ENCODE measurements at regions not wholly inside any gene's neighbourhood (a gene's known extent, or its start where the extent isn't known, plus 50 kb on each side); places are given as distances from the start of the nearest gene placed in this dataset.

GRCh38 chr9:28528049-28528448, 954.8 kb upstream of the C9orf72 start:
- H3K4me1 Mint-ChIP-seq, result no peaks in the 10 kb centered on the region
- no peaks in the 10 kb centered on the region for H3K36me3 Mint-ChIP-seq
- ATAC-seq, result no peak
- no peaks in the 10 kb centered on the region for H3K27me3 Mint-ChIP-seq
- DNase-seq, result no peak
- CTCF ChIA-PET, result no interaction called here
- no peak overlapping the region for H3K4me3 Mint-ChIP-seq
- no peak overlapping the region for H3K27ac Mint-ChIP-seq
- peaks cover 2% of the 10 kb centered on the region for H3K9me3 Mint-ChIP-seq (ENCODE audit: low read depth)

GRCh38 chr9:28538132-28538531, 964.9 kb upstream of the C9orf72 start:
- ATAC-seq (no peak), DNase-seq (no peak)
- Mint-ChIP-seq H3K27ac (no peak overlapping the region), H3K4me1 (no peaks in the 10 kb centered on the region), H3K9me3 (ENCODE audit: low read depth) (peaks cover 6% of the 10 kb centered on the region), H3K4me3 (no peak overlapping the region), H3K36me3 (no peaks in the 10 kb centered on the region), H3K27me3 (no peaks in the 10 kb centered on the region)
- CTCF ChIA-PET, result no interaction called here

- DNase-seq (no peak), ATAC-seq (no peak)
- Mint-ChIP-seq H3K27ac (no peak overlapping the region), H3K36me3 (no peaks in the 10 kb centered on the region), H3K9me3 (ENCODE audit: low read depth) (peaks cover 6% of the 10 kb centered on the region), H3K4me3 (no peak overlapping the region), H3K27me3 (no peaks in the 10 kb centered on the region), H3K4me1 (no peaks in the 10 kb centered on the region)
- CTCF ChIA-PET, result no interaction called here
Measured at GRCh38 chr9:28539434-28540070, 966.3 kb upstream of the C9orf72 start.

GRCh38 chr9:28542928-28543327, 969.6 kb upstream of the C9orf72 start:
- Mint-ChIP-seq H3K4me1 (no peaks in the 10 kb centered on the region), H3K27me3 (no peaks in the 10 kb centered on the region), H3K27ac (no peak overlapping the region), H3K4me3 (no peak overlapping the region), H3K36me3 (no peaks in the 10 kb centered on the region), H3K9me3 (ENCODE audit: low read depth) (peaks cover 3% of the 10 kb centered on the region)
- CTCF ChIA-PET, result no interaction called here
- ATAC-seq (no peak), DNase-seq (no peak)

- Mint-ChIP-seq H3K4me3 (no peak overlapping the region), H3K4me1 (no peaks in the 10 kb centered on the region), H3K27me3 (no peaks in the 10 kb centered on the region), H3K36me3 (no peaks in the 10 kb centered on the region), H3K27ac (no peak overlapping the region), H3K9me3 (ENCODE audit: low read depth) (peaks cover 12% of the 10 kb centered on the region)
- CTCF ChIA-PET, result no interaction called here
- DNase-seq, result no peak
- ATAC-seq, result no peak
Measured at GRCh38 chr9:28547527-28547926, 974.2 kb upstream of the C9orf72 start.

GRCh38 chr9:28563291-28563934, 990.1 kb upstream of the C9orf72 start:
- H3K27ac Mint-ChIP-seq, result no peak overlapping the region
- H3K36me3 Mint-ChIP-seq, result no peaks in the 10 kb centered on the region
- no peak overlapping the region for H3K4me3 Mint-ChIP-seq
- no peak for DNase-seq
- no peaks in the 10 kb centered on the region for H3K9me3 Mint-ChIP-seq (ENCODE audit: low read depth)
- H3K4me1 Mint-ChIP-seq, result no peaks in the 10 kb centered on the region
- no peak for ATAC-seq
- CTCF ChIA-PET, result no interaction called here
- H3K27me3 Mint-ChIP-seq, result no peaks in the 10 kb centered on the region

GRCh38 chr9:28583832-28584231, 1010.6 kb upstream of the C9orf72 start:
- CTCF ChIA-PET, result no interaction called here
- Mint-ChIP-seq H3K36me3 (no peaks in the 10 kb centered on the region), H3K27me3 (no peaks in the 10 kb centered on the region), H3K9me3 (ENCODE audit: low read depth) (peaks cover 4% of the 10 kb centered on the region), H3K27ac (no peak overlapping the region), H3K4me3 (no peak overlapping the region), H3K4me1 (no peaks in the 10 kb centered on the region)
- ATAC-seq (no peak), DNase-seq (no peak)

GRCh38 chr9:28584542-28584941, 1011.3 kb upstream of the C9orf72 start:
- no peaks in the 10 kb centered on the region for H3K36me3 Mint-ChIP-seq

GRCh38 chr9:28587052-28587451, 1013.8 kb upstream of the C9orf72 start:
- CTCF ChIA-PET, result no interaction called here
- no peak for DNase-seq

More at GRCh38 chr9:28584542-28584941, 1011.3 kb upstream of the C9orf72 start:
- Mint-ChIP-seq H3K9me3 (ENCODE audit: low read depth) (peaks cover 4% of the 10 kb centered on the region), H3K27ac (no peak overlapping the region), H3K4me1 (no peaks in the 10 kb centered on the region), H3K27me3 (no peaks in the 10 kb centered on the region), H3K4me3 (no peak overlapping the region)
- DNase-seq (no peak), ATAC-seq (no peak)
- CTCF ChIA-PET, result no interaction called here

GRCh38 chr9:28598408-28598807, 1025.1 kb upstream of the C9orf72 start:
- no peak for ATAC-seq
- DNase-seq, result no peak
- Mint-ChIP-seq H3K4me3 (no peak overlapping the region), H3K27ac (no peak overlapping the region), H3K36me3 (no peaks in the 10 kb centered on the region), H3K4me1 (no peaks in the 10 kb centered on the region), H3K27me3 (no peaks in the 10 kb centered on the region), H3K9me3 (ENCODE audit: low read depth) (peaks cover 2% of the 10 kb centered on the region)
- CTCF ChIA-PET, result no interaction called here

More at GRCh38 chr9:28587052-28587451, 1013.8 kb upstream of the C9orf72 start:
- Mint-ChIP-seq H3K4me3 (no peak overlapping the region), H3K4me1 (no peaks in the 10 kb centered on the region), H3K27ac (no peak overlapping the region), H3K27me3 (no peaks in the 10 kb centered on the region), H3K9me3 (ENCODE audit: low read depth) (peaks cover 4% of the 10 kb centered on the region), H3K36me3 (no peaks in the 10 kb centered on the region)
- no peak for ATAC-seq

GRCh38 chr9:28600226-28600625, 1026.9 kb upstream of the C9orf72 start:
- Mint-ChIP-seq H3K4me1 (no peaks in the 10 kb centered on the region), H3K27me3 (no peaks in the 10 kb centered on the region), H3K27ac (no peak overlapping the region), H3K9me3 (ENCODE audit: low read depth) (peaks cover 2% of the 10 kb centered on the region), H3K4me3 (no peak overlapping the region), H3K36me3 (no peaks in the 10 kb centered on the region)
- no peak for DNase-seq
- ATAC-seq, result no peak
- CTCF ChIA-PET, result no interaction called here

GRCh38 chr9:28607843-28608242, 1034.6 kb upstream of the C9orf72 start:
- no peaks in the 10 kb centered on the region for H3K36me3 Mint-ChIP-seq
- H3K9me3 Mint-ChIP-seq (ENCODE audit: low read depth), result peaks cover 2% of the 10 kb centered on the region
- no peak overlapping the region for H3K27ac Mint-ChIP-seq
- no peaks in the 10 kb centered on the region for H3K4me1 Mint-ChIP-seq
- H3K4me3 Mint-ChIP-seq, result no peak overlapping the region
- H3K27me3 Mint-ChIP-seq, result no peaks in the 10 kb centered on the region
- no peak for DNase-seq
- no peak for ATAC-seq
- CTCF ChIA-PET, result no interaction called here

GRCh38 chr9:28610339-28610738, 1037.1 kb upstream of the C9orf72 start:
- ATAC-seq (no peak), DNase-seq (no peak)
- Mint-ChIP-seq H3K27ac (no peak overlapping the region), H3K4me3 (no peak overlapping the region), H3K36me3 (no peaks in the 10 kb centered on the region), H3K4me1 (no peaks in the 10 kb centered on the region), H3K27me3 (no peaks in the 10 kb centered on the region), H3K9me3 (ENCODE audit: low read depth) (peaks cover 2% of the 10 kb centered on the region)
- CTCF ChIA-PET, result no interaction called here

GRCh38 chr9:28616310-28616709, 1043.0 kb upstream of the C9orf72 start:
- Mint-ChIP-seq H3K4me1 (no peaks in the 10 kb centered on the region), H3K27me3 (no peaks in the 10 kb centered on the region), H3K36me3 (no peaks in the 10 kb centered on the region), H3K27ac (no peak overlapping the region), H3K9me3 (ENCODE audit: low read depth) (peaks cover 3% of the 10 kb centered on the region), H3K4me3 (no peak overlapping the region)
- ATAC-seq (no peak), DNase-seq (no peak)
- CTCF ChIA-PET, result no interaction called here

Data from activated CD8-positive, alpha-beta memory T cell treated with anti-CD3 and anti-CD28 coated beads, Interleukin-2, amount 10 ng/mL, durations not matched to agents 7 days and 5 days (primary cell).